OCI-LY3 (cell line): ENCODE measurements at regions not wholly inside any gene's neighbourhood (a gene's known extent, or its start where the extent isn't known, plus 50 kb on each side); places are given as distances from the start of the nearest gene placed in this dataset.

Experiments used
- EZH2phosphoT487 ChIP-seq: fragments of 200-600 bp; shearing (Covaris generic); IDR thresholded peaks from 2 replicates; pipeline ENCODE4 v1.6.1; 2018; ENCODE audit warnings: antibody characterized with exemption, mixed run types, low read depth
- TF ChIP-seq, protein P1 (sequence below): fragments of 200-600, 300-600 bp; sonication (generic); IDR thresholded peaks from 2 replicates; pipeline ENCODE4 v1.5.1; 2014; ENCODE audit warnings: antibody characterized with exemption, low read length, low read depth

DNA sequence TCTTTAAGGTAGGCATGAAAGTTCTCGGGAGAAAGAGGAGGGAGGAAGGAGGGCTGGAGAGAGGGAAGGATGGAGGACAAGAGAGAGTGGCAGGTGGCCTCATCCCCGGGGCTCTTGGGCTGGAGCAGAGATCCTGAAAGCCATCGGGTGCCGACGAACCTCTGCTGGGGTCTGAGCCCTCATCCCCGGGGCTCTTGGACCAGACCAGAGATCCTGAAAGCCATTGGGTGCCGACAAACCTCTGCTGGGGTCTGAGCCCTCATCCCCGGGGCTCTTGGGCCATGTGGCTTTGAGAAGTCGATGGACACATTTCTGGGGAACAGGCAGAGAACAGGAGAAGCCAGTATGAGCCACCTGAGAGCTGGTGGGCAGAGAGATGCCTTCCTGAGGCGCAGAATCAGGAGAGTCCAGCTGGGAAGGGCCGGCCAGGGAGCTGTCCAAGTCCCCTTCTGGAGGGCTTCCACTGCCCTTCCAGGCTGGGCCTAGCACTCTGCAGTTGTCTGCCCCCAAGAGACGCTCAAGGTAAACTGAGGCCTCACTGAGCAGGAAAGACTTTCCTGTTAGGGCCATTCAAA lies 1398.1 kb downstream of the BRD1 start:
- TF ChIP-seq, protein P1, sequence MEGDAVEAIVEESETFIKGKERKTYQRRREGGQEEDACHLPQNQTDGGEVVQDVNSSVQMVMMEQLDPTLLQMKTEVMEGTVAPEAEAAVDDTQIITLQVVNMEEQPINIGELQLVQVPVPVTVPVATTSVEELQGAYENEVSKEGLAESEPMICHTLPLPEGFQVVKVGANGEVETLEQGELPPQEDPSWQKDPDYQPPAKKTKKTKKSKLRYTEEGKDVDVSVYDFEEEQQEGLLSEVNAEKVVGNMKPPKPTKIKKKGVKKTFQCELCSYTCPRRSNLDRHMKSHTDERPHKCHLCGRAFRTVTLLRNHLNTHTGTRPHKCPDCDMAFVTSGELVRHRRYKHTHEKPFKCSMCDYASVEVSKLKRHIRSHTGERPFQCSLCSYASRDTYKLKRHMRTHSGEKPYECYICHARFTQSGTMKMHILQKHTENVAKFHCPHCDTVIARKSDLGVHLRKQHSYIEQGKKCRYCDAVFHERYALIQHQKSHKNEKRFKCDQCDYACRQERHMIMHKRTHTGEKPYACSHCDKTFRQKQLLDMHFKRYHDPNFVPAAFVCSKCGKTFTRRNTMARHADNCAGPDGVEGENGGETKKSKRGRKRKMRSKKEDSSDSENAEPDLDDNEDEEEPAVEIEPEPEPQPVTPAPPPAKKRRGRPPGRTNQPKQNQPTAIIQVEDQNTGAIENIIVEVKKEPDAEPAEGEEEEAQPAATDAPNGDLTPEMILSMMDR = no peak
- no peak for TF ChIP-seq EZH2phosphoT487
